Kidney (tissue), 13 donors: ENCODE measurements at regions not wholly inside any gene's neighbourhood (a gene's known extent, or its start where the extent isn't known, plus 50 kb on each side); places are given as distances from the start of the nearest gene placed in this dataset.

Experiments used
- DNase-seq, 5 donors: peaks; one replicate each; pipeline ENCODE4 v3.0.0-alpha.2; 2013 to 2020
- FAIRE-seq: peaks from 2 replicates; lab custom pipeline; 2012; peaks lifted over from hg19 to GRCh38; lab: Jason Lieb, UNC
- H3K27ac ChIP-seq, 2 donors: one replicate each; pipeline ENCODE4 v1.7.0; 2013; ENCODE audit warnings: low read depth in 2 of 2, low read length in 2 of 2, inconsistent platforms in 1 of 2
- H3K27me3 ChIP-seq: one replicate; pipeline ENCODE4 v1.7.1; 2013; ENCODE audit warnings: low read length, inconsistent platforms; ENCODE audit not compliant: control insufficient read depth, insufficient read depth
- H3K36me3 ChIP-seq, 3 donors: one replicate each; pipeline versions ENCODE4 v1.7.0 to v1.7.1; 2013; ENCODE audit warnings: low read length in 3 of 3, control low read depth in 1 of 3, inconsistent platforms in 1 of 3; ENCODE audit not compliant: insufficient read depth in 3 of 3, control insufficient read depth in 2 of 3
- H3K4me1 ChIP-seq, 3 donors: one replicate each; pipeline versions ENCODE4 v1.7.0 to v1.7.1; 2013; ENCODE audit warnings: low read length in 3 of 3, inconsistent platforms in 1 of 3, low read depth in 1 of 3; ENCODE audit not compliant: control insufficient read depth in 2 of 3, insufficient read depth in 2 of 3
- H3K4me3 ChIP-seq, 3 donors: one replicate each; pipeline versions ENCODE4 v1.7.0 to v1.8.1; 2013; ENCODE audit warnings: low read length in 3 of 3, control low read depth in 1 of 3, inconsistent platforms in 1 of 3
- H3K9ac ChIP-seq, 3 donors: one replicate each; pipeline versions ENCODE4 v1.7.0 to v1.7.1; 2013; ENCODE audit warnings: low read length in 3 of 3, control low read depth in 1 of 3, inconsistent platforms in 1 of 3
- H3K9me3 ChIP-seq, 3 donors: one replicate each; pipeline versions ENCODE4 v1.7.0 to v1.7.1; 2013; ENCODE audit warnings: low read length in 3 of 3, control low read depth in 1 of 3, inconsistent platforms in 1 of 3; ENCODE audit not compliant: control insufficient read depth in 2 of 3, insufficient read depth in 1 of 3
- CTCF ChIP-seq: IDR thresholded peaks from 3 replicates; pipeline ENCODE4 v1.5.1; 2012; ENCODE audit warnings: mild to moderate bottlenecking, moderate library complexity, borderline replicate concordance; ENCODE audit not compliant: insufficient read depth; ENCODE audit errors: extremely low read depth
- intact Hi-C: fragments of 100-400 bp; cut with DNase I; formaldehyde crosslinking; loops from one replicate; pipeline ENCODE4 v1.11.1; 2022
- donor health status: control.
- donor health status: control.
- donor health status: control.
- donor health status: control.
- donor health status: control.
- donor health status: DM: yes; HTN: yes; CAD: no.
- donor health status: Normal renal cell carcinoma (clear cell type).

- FAIRE-seq, result no peak
- intact Hi-C loops, result no loop called here
- Histone ChIP-seq H3K4me1 (no peaks in the 10 kb centered on the region), H3K9me3 (no peaks in the 10 kb centered on the region), H3K9ac (no peak overlapping the region), H3K27me3 (no peaks in the 10 kb centered on the region), H3K27ac (no peak overlapping the region), H3K36me3 (no peaks in the 10 kb centered on the region), H3K4me3 (no peak overlapping the region)
- no peak for TF ChIP-seq CTCF
- DNase-seq, result peak in 1 of 5 donors; percentile 21
These were observed 338.1 kb downstream of the DMRT2 start for GRCh38 chr9:1388216-1388615.

GRCh38 chr9:1400983-1401382, 350.8 kb downstream of the DMRT2 start:
- intact Hi-C loops, result no loop called here
- no peak for FAIRE-seq
- TF ChIP-seq CTCF, result no peak

GRCh38 chr9:1404940-1405339, 354.8 kb downstream of the DMRT2 start:
- Histone ChIP-seq H3K9me3 (no peaks in the 10 kb centered on the region), H3K9ac (no peak overlapping the region), H3K36me3 (no peaks in the 10 kb centered on the region), H3K27me3 (no peaks in the 10 kb centered on the region), H3K27ac (no peak overlapping the region), H3K4me3 (no peak overlapping the region), H3K4me1 (no peaks in the 10 kb centered on the region)
- peak in 3 of 5 donors; percentile 31 to 57 (median 53) for DNase-seq
- intact Hi-C loops, result no loop called here
- no peak for TF ChIP-seq CTCF
- FAIRE-seq, result no peak

More at GRCh38 chr9:1400983-1401382, 350.8 kb downstream of the DMRT2 start:
- H3K9ac ChIP-seq, result no peak overlapping the region
- H3K36me3 ChIP-seq, result no peaks in the 10 kb centered on the region
- H3K27ac ChIP-seq, result no peak overlapping the region
- H3K4me3 ChIP-seq, result no peak overlapping the region
- H3K9me3 ChIP-seq, result no peaks in the 10 kb centered on the region
- H3K27me3 ChIP-seq, result no peaks in the 10 kb centered on the region
- no peaks in the 10 kb centered on the region for H3K4me1 ChIP-seq
- peak in 2 of 5 donors; percentile 27 to 35 for DNase-seq

GRCh38 chr9:1411826-1412225, 361.7 kb downstream of the DMRT2 start:
- H3K27ac ChIP-seq, result no peak overlapping the region
- H3K4me1 ChIP-seq, result no peaks in the 10 kb centered on the region
- no peak for TF ChIP-seq CTCF
- H3K4me3 ChIP-seq, result no peak overlapping the region
- intact Hi-C loops, result no loop called here
- no peaks in the 10 kb centered on the region for H3K36me3 ChIP-seq
- no peaks in the 10 kb centered on the region for H3K27me3 ChIP-seq
- FAIRE-seq, result no peak
- DNase-seq, result no peak
- no peak overlapping the region for H3K9ac ChIP-seq
- no peaks in the 10 kb centered on the region for H3K9me3 ChIP-seq
